COLO668 (cell line): ENCODE measurements at regions not wholly inside any gene's neighbourhood (a gene's known extent, or its start where the extent isn't known, plus 50 kb on each side); places are given as distances from the start of the nearest gene placed in this dataset.
"Not testable (repeated sequence)": the region's sequence is repeated elsewhere in the genome, so short reads cannot be mapped to it uniquely, and the experiment has no call there.

Experiments
- DNase-seq: peaks from one replicate; lab custom pipeline; 2025; ENCODE audit not compliant: unreplicated experiment; lab: John Stamatoyannopoulos, UW

DNA sequence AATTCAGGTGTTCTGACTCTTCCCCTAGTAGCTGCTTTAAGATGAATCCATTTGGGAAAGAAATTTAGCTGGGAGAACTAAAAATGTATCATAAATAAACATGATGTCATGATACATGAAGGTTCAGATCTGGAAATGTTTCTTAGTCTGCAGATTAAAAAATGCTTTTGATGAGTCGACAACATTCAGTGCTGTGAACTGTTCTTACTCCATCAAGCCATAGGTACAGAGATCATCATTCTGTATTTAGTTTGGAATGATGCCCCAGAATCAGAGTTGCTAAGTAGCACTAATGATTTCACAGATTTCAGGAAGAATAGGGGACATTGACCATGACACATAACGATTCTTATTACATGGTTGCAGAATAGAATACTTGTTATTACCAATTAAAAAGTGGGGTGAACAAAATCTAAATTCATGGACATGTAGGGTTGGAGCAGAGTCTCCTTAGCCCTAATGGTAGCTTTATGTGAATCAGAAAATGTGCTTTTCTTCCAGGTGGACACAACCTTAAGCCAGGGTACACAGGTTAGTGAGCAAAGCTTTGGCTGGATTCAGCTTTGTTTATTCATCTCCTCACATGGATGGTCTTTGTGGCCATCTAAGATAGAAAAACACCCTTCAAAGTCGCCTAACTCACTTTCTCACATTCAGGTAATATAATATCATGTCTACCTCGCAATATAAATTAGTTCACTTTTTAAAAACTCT, 205.4 kb upstream of the SEL1L start:
- DNase-seq = no peak

DNA sequence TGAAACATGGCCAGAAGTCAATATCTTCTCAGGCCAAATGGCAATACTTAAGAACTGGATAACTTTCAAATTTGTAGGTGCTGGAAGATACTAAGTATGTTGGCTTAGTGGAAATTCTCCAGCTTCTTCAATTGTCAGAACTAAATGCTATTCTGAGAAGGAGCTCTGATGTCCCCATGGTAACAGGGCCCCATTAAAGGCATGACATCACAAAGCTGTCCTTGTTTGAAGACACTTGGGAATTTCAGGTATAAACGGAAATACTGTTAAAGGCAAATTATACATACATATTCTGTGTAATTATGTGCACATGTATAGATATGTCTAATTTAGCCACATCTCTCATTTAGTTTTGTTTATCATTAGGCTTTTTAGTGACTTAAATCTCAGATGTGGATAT, 210.0 kb upstream of the SEL1L start:
- no peak for DNase-seq

DNA sequence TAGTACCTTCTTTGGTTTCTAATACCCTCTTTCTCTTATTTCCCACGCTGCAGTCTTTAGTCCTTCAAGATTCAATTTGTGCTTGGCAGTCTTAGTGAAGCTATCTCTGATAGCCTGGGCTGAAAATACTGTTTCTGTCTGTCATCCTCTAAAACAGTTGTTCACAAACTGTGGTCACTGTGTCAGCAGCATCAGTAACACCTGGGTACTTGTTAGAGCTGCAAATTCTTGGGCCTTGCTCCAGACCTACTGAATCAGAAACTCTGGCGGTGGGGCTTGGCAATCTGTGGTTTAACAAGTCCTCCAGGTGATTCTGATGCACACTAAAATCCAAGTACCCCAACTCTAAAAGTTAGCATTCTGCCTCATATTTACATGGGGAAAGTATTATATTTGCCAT, 217.5 kb upstream of the SEL1L start:
- no peak for DNase-seq

DNA sequence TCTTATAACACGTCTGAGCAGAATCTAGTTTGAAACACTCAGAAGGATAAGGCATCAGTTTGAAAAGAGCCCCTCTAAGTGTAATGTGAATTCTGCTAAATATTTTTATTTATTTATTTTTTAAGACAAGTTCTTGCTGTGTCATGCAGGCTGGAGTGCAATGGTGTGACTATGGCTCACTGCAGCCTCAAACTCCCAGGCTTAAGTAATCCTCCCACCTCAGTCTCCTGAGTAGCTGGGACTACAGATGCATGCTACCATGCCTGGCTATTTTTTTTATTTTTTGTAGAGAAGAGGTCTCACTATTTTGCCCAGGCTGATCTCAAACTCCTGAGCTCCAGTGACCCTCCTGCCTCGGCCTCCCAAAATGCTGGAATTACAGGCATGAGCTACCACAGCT, 225.9 kb upstream of the SEL1L start:
- DNase-seq = no peak

DNA sequence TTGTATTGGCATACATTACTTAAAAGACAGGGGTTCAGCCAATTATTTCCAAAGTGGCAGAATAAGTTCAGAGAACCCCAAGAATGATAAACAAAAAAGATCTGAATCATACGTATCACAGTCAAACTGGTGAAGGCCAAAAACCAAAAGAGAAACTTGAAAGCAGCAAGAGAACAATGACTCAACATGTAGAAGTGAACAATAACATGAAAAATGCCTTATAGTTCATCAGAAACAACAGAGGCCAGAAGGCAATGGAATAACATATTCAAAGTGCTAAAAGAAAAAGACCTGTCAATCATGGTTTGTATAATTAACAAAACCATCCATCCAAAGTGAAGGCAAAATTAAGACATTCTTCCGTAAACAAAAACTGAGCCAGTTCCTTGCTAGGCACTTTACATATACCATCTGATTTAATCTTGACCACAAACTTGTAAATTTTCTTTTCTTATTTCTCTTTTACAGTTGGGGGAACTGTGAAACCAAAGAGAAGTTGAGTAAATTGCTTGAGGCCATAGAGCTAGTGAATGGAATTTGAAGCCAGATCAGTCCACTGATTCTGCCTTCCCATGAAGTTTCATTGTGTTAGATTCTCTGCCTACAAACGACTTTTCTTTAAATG, 232.1 kb upstream of the SEL1L start:
- DNase-seq = no peak

DNA sequence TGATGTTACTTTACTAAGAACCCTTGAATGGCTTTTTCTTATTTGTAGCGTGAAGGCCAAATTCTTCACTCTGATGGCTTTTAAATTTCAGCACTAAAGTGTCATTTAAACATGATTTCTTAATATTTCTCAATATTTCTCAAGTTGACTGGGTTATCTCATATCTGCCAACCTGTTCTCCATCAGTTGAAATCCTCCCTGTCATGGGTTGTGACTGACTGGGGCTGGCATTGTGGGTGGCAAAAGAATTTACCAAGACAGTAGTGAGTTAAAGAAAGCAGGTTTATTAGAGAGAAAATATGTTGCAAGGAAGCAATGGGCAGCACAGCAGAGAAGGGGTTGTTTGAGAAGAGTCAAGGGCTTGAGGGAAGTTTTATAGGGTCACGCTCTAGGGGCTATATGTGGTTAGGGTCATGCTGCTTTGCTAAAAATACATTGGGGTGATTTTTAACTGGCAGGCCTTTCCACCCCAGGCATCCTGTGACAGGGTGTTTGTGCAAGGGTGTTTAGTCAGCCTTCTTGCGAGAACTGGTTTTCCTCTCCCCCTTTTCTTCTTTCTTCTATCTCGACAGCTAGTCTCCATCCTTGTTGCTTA, 232.8 kb upstream of the SEL1L start:
- DNase-seq = no peak

DNA sequence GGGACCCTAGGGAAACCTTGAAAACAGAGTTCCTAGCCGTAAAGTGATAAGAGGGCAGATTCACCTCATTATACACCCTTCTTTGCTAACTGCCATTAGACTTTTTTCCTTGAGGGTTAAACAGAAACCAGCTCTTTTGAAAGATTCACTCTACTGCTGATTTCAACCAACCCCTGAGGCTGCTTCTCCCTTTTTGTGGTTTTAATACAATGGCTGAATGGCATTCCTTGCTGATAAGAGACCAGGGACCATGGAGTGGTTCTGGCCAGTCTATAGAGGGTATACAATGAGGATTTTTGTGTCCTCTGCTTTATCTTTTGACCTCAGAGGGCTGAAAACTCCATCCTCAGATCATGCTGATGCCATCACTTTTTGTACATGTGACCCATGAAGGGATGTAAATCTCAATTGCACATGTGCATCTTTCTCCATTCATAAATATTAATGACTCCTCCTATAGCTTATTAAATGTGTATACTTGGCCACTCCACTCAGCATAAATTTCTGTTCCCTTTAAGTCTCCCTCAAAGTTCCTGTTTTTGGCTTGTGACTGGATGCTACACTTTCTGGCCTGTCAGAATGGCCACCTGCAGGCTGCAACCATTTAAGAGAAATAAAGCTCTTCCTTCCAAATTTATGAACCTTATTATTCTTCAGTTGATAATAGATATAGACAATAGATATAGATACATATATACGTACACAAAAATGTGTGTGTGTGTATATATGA, 233.8 kb upstream of the SEL1L start:
- DNase-seq = no peak

DNA sequence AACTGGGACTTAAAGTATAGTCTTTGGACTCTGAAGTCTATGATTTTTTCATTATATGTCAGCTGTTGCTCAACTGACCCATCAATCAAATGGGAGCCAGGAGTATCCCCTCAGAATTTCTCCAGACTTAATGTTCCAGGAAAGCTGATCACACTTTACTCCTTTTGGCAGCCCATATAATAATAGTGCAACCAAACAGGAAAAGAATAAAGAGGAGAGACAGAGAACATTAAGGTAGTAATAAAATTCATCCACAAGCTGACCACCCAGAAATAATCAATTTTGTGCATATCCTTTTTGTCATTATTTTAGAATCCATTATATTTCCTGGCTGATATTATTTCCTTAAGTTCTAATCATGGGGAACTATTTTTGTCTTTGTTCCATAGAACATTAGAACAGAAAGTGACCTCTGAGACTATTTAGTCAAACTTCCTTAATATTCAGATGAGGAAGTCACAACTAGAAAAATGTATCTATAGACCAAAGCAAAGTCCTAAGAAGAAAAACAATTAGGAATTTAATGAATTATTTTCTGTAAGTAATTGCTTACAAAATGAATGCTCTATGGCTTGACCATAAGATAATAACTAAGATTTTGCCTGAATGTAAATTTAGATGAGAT, 238.1 kb upstream of the SEL1L start:
- no peak for DNase-seq

DNA sequence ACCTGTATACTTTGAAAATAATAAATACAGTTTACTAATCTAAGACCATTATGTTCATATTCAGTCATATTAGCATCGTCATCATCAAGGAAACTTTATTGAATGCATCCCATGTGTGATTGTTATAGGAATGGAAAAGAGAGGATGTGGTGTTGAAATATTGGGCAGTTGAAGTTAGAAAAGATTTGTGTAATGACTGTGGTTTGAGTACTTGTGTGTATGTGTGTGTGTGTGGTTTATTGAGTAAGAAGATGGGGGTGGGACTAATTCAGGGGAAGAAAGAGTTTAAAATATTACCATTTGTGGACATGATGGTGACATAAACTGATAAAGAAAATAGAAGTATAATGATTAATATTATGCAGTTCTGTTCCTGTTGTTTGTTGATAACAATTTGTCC, 238.7 kb upstream of the SEL1L start:
- DNase-seq = no peak

DNA sequence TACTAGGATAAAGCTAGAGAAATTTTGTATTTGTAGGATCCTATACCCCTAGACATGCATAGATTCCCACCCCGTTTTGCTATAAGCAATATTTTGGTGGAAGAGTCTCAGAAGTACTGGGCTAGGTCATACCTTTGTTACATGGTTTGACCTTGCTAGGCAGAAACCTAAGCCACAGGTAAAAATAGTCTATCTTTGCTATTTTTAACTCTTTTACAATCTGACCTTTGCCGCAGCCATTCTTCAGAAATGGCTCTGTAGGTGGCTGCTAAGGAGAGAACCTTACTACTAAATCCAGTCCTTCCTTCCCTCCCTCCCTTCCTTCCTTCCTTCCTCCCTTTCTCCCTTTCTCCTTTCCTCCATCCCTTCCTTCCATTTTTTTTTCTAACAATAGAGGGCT, 242.9 kb upstream of the SEL1L start:
- DNase-seq = no peak

DNA sequence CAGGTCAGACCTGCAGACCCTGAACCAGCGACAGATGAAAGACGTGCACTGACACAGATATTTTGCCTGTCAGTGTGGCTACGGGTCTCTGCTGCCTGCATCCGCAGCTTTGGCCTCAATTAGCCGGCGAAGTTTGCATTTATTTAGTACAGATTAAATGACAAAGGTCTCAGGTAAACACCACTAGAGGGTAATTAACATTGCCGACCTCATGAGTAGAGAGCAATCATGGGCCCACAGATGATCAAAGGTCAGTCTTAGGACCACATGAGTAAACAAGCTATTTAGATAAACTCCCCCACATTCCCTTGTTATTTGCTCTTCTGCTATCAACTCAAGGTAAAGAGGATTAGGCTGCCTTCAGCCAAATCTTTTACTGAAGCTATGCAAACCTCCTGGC, 248.1 kb upstream of the SEL1L start:
- DNase-seq = not testable (repeated sequence)

DNA sequence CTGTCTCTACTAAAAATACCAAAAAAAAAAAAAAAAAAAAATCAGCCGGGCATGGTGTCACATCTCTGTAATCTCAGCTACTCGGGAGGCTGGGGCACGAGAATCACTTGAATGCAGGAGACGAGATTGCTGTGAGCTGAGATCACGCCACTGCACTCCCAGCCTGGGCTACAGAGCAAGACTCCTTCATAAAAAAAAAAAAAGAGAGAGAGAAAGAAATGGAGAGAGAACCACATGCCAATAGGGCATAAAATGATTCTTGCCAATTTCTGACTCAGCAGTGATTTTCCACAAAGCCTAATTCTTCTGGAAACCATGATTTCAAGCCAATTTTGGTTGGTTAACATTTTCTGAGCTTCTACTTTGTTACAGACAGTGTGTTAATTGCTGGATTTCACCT, 250.4 kb upstream of the SEL1L start:
- no peak for DNase-seq

DNA sequence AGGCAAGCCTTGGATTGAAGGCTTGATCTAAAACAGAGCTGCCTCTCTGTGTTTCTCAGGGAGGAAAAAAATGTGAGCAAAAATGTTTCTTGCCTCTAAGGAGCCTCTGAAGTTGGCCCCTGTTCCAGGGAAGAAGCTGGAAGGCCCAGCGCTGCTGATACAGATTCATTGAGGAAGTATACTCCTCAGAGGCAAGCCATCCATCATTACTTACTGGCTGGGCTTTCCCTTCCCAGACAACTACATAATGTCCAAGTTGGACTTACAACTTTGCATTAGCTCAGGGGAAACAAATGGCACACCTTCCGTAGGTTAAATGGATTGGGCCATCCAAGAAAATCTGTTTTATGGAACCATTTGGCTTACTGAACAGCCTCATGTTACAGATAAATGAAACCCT, 263.7 kb upstream of the SEL1L start:
- no peak for DNase-seq

DNA sequence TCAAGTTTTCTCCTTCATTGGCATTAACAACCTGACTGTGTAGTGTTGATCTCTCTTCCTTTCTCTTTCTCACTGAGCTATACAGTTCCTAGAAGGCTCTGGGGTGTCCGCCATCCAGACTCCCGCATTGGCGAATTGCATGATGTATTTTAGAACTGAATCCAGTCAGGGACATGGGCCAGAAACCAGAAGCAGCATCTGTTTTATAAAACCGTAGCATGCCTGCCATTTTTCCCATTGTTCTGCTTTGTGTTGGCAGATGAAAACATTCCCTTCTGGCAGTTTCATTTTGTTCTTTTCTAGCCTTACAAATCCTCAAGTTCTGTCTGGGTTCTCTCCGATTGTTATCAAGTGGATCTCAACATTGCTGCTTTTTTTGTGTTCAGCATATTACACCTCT, 268.3 kb upstream of the SEL1L start:
- no peak for DNase-seq

DNA sequence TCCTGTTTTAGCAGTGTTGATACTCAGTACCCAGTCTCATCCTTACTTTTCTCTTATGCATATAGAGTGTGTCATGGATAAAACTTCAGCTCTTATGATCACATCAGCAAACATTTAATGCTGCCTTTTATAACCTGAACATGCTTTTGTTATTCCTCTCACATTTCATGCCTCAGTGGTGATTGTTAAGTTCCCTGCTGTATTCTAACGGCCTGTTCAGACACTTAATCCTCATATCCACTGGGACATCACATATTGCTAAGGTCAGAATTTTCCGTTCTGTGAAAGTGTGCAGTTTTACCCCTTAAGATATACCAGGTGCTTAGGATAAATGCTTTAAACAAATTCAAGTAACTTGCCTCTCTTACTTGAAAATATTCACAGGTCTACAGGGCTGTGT, 268.7 kb upstream of the SEL1L start:
- DNase-seq = no peak

DNA sequence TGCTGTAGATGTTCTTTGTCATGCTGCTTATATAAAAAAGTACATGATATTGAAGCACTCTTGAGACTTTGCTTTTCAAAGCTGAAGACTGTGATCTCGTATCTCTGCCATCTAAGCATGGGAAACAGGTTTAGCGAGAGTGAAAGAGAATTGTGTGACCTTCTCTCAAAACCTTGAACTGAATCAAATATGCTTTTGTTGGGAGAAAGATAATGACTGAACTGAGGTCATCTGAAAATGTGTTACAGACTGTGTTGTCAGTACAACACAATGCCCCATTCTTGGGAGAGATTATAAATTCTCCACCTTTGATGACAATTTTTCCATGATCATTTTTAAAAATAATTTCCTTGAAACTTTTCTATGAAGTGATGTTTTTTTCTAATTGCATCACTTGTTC, 272.1 kb upstream of the SEL1L start:
- DNase-seq = no peak

DNA sequence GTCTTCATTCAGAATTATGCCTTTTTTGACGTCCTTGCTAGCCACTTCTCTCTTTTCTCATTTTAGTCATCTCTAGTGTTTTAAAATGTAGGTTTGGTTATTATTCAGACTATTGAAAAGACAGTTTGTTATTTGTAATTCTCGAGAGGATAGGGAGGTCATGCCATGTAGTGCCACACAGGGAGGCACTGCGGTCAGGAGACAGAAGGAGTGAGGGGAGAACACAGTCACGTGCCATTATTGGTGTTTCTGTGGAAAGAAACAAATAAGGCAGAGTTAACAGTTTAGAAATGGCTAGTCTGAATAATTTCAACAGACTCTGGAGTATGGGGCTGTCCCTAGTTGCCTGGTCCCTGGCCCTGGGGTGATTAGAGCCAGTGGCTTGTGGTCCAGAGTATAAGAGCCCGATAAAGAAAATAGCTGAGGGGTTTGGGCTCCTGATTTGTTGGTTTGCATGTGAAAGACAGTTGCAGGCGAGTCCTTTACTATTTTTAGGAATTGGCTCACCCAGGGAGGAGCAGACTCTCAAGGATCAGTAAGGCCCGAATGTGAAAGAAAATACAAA, 278.1 kb upstream of the SEL1L start:
- no peak for DNase-seq

DNA sequence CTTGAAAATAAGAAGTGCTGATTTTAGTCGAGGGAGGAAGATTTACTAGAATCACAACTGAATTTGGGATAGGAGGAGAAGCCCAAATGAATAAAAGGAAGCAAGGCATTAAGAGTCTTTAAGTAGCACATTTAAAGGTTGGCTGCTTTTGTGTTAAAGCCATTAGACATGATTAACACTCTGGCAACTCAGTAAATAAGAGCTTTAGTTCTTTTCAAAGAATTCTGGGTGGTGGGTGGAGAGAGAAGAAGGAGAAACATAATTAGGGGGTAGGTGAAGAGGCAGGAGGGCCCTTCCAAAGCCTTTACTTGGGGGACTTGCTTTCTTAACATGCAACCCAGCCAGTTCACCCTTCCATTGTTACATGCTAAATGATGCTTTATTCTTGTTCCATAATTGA, 284.6 kb upstream of the SEL1L start:
- DNase-seq = no peak

DNA sequence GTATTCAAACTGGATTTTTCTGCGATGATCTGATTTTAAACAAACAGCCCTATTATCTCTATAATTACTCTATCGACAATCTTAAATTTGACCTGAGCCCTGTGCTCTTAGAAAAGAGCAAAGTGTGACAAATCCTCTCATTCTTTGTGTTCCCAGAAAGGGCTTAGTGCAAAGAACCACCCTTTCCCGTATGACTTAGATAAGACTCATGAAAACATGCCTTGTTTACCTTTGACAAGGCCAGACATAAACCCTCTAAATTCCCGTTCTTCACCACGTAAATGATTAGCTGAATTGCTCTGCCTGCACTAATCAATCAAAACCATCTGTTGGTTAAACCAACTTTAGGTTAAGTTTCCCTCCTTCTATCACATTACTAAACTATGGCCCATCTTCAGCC, 285.7 kb upstream of the SEL1L start:
- DNase-seq = no peak

DNA sequence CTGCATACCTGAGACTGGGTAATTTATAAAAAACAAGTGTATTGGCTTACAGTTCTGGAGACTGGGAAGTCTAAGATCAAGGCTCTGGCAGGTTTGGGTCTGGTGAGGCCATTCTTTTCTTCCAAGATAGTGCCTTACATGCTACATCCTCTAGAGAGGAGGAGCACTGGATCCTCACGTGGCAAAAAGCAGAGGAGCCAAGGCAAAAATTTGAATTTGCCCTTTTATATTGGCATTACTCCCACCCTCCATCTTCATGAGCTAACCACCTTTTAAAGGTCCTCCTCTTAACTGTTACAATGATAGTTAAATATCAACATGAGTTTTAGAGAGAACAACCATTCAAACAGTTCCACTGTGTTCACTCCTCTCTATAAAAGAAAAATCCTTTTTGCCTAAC, 286.3 kb upstream of the SEL1L start:
- no peak for DNase-seq

DNA sequence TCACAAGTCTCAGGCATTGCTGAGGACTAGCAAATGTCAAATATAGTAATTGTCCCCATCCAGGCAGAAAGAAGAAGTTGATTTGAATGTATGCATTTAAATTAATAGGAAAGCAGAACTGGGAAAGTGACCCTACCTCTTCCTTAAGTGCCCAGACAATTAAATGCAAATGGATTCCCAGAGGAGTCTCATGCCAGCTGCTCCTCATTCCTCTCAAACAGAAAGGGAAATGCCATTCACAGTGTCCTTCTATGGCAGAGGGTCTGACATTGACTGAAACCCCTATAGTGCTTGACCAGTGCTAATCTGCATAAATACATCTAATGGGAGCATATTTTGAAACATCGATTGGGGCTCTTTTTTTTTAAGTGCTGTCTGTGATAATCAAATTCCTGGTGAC, 292.4 kb upstream of the SEL1L start:
- no peak for DNase-seq
